HCT116 (cell line): ENCODE measurements at regions not wholly inside any gene's neighbourhood (a gene's known extent, or its start where the extent isn't known, plus 50 kb on each side); places are given as distances from the start of the nearest gene placed in this dataset.

Experiments
- CTCF ChIP-seq, 3 experiments: fragments of 200-600 bp in 1 of 3; sonication (generic) in 1 of 3; IDR thresholded peaks in 2 of 3; conservative IDR thresholded peaks in 1 of 3; 2 replicates each; pipeline ENCODE4 v1.5.1; 2012 to 2017; ENCODE audit warnings: low read depth in 2 of 3, low read length in 2 of 3, antibody characterized with exemption in 1 of 3, borderline replicate concordance in 1 of 3, control low read depth in 1 of 3, mild to moderate bottlenecking in 1 of 3, mixed read lengths in 1 of 3, mixed run types in 1 of 3, moderate library complexity in 1 of 3; ENCODE audit not compliant: insufficient read depth in 1 of 3
- EZH2 ChIP-seq: fragments of 200-600 bp; sonication (generic); IDR thresholded peaks from 2 replicates; pipeline ENCODE4 v1.6.1; 2017; ENCODE audit warnings: antibody characterized with exemption, mixed run types
- FOSL1 ChIP-seq: IDR thresholded peaks from 2 replicates; pipeline ENCODE4 v1.6.1; 2012; ENCODE audit warnings: low read depth
- ZNF274 ChIP-seq: fragments of 200-500 bp; sonication (Bioruptor generic); IDR thresholded peaks from 2 replicates; pipeline ENCODE4 v1.6.1; 2014; ENCODE audit warnings: mild to moderate bottlenecking, low read depth, low read length, inconsistent platforms

DNA sequence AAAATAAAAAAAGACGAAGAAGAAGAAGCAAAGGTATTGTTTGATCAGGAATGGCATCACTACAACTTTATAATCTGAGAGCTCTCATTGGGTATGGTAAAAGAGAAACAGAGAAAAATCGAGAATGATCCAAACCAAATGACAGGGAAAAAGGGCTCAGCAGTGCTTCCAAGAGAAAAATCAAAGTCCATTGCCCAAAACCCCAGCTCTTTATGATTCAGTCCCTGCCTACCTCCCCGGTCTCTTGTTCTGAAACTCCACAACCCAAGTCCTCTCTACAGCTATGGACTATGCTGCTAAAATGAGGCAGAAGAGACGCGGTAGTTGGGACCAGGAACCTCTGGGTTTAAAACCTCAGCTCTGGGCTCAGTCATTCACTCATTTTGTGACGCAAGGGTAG, 341.1 kb upstream of the PPARGC1A start:
- no peak for TF ChIP-seq ZNF274
- TF ChIP-seq CTCF (IDR thresholded peaks at IDR 0.05 in 2 of 3, conservative IDR thresholded peaks at IDR 0.05 in 1 of 3; ENCODE audit: borderline replicate concordance in 1 of 3, insufficient read depth in 1 of 3, low read depth in 2 of 3, low read length in 2 of 3), result no peak
- no peak for TF ChIP-seq EZH2
- no peak for TF ChIP-seq FOSL1
